Aorta (tissue), 5 donors: ENCODE measurements at regions not wholly inside any gene's neighbourhood (a gene's known extent, or its start where the extent isn't known, plus 50 kb on each side); places are given as distances from the start of the nearest gene placed in this dataset.

Experiments used
- ATAC-seq: fragments of 200-7000 bp; cut with Tn5 transposase; one replicate; pipeline ENCODE4 v1.9.1; 2022; ENCODE audit warnings: moderate library complexity; ENCODE audit not compliant: low FRiP score
- DNase-seq, 2 donors: peaks; one replicate each; pipeline ENCODE4 v3.0.0-alpha.2; 2020
- H3K27ac ChIP-seq, 2 donors: one replicate each; pipeline ENCODE4 v1.5.1; 2013; ENCODE audit warnings: low read length in 2 of 2, mild to moderate bottlenecking in 2 of 2, moderate library complexity in 2 of 2, control low read depth in 1 of 2, inconsistent platforms in 1 of 2, low read depth in 1 of 2
- H3K27me3 ChIP-seq, 2 donors: one replicate each; pipeline ENCODE4 v1.6.1; 2013; ENCODE audit warnings: control low read depth in 1 of 2, low read length in 1 of 2, mild to moderate bottlenecking in 1 of 2, moderate library complexity in 1 of 2; ENCODE audit not compliant: insufficient read depth in 2 of 2, control insufficient read depth in 1 of 2
- H3K36me3 ChIP-seq, 2 donors: one replicate each; pipeline ENCODE4 v1.6.1; 2013; ENCODE audit warnings: control low read depth in 1 of 2, low read length in 1 of 2, mild to moderate bottlenecking in 1 of 2; ENCODE audit not compliant: insufficient read depth in 2 of 2, control insufficient read depth in 1 of 2
- H3K4me1 ChIP-seq, 2 donors: one replicate each; pipeline ENCODE4 v1.6.1; 2013; ENCODE audit warnings: low read length in 2 of 2, control low read depth in 1 of 2, mild to moderate bottlenecking in 1 of 2, moderate library complexity in 1 of 2; ENCODE audit not compliant: insufficient read depth in 2 of 2, control insufficient read depth in 1 of 2
- H3K4me3 ChIP-seq, 2 donors: one replicate each; pipeline ENCODE4 v1.5.1; 2013; ENCODE audit warnings: low read length in 2 of 2, control low read depth in 1 of 2, mild to moderate bottlenecking in 1 of 2
- H3K9me3 ChIP-seq: one replicate; pipeline ENCODE4 v1.6.1; 2013; ENCODE audit warnings: mild to moderate bottlenecking, low read length; ENCODE audit not compliant: control insufficient read depth
- WGBS, 2 donors: extraction: QIAGEN DNeasy Blood & Tissue Kit; methylation state at CpG; one replicate each; pipeline ENCODE4 v1.1.7; 2013; 5-methylcytosine and 5-hydroxymethylcytosine counted together
- intact Hi-C, 2 donors: fragments of 100-400 bp; cut with DNase I; formaldehyde crosslinking; loops; one replicate each; pipeline versions ENCODE4 v1.14.2 to v1.15.0; 2022
- donor health status: healthy with polysubstance abuse.
- donor health status: Bipolar disorder and iron deficiency.
- donor health status: DM: no; HTN: no; CAD: no.
- donor health status: DM: no; HTN: no; CAD: no.
- donor health status: DM: yes; HTN: yes; CAD: no.

- ATAC-seq: no peak
- H3K27ac ChIP-seq: no peak overlapping the region
Observed at GRCh38 chrX:45954026-45954425, 591.2 kb downstream of the ZNF674 start.

GRCh38 chrX:45952030-45952429 is 593.2 kb downstream of the ZNF674 start:
- no peak for ATAC-seq
- 56 to 74% methylated on average over 2 of the region's 2 CpGs for WGBS, 2 donors

More at GRCh38 chrX:45954026-45954425, 591.2 kb downstream of the ZNF674 start:
- Histone ChIP-seq H3K27me3 (no peaks in the 10 kb centered on the region), H3K4me3 (no peak overlapping the region), H3K4me1 (no peaks in the 10 kb centered on the region), H3K36me3 (no peaks in the 10 kb centered on the region), H3K9me3 (no peaks in the 10 kb centered on the region)
- 37 to 39% methylated on average over 2 of the region's 2 CpGs for WGBS, 2 donors
- DNase-seq: no peak
- intact Hi-C loops: no loop called here

GRCh38 chrX:45935408-45935807 is 609.8 kb downstream of the ZNF674 start:
- ATAC-seq (no peak), DNase-seq (no peak)
- intact Hi-C loops: no loop called here

More at GRCh38 chrX:45952030-45952429, 593.2 kb downstream of the ZNF674 start:
- Histone ChIP-seq H3K4me1 (no peaks in the 10 kb centered on the region), H3K9me3 (no peaks in the 10 kb centered on the region), H3K27ac (no peak overlapping the region), H3K36me3 (no peaks in the 10 kb centered on the region), H3K4me3 (no peak overlapping the region), H3K27me3 (no peaks in the 10 kb centered on the region)
- intact Hi-C loops: no loop called here
- DNase-seq: no peak

GRCh38 chrX:45912316-45912715 is 632.9 kb downstream of the ZNF674 start:
- intact Hi-C loops: no loop called here
- Histone ChIP-seq H3K27me3 (peaks cover 0 to 2% of the 10 kb centered on the region in 2 donors), H3K27ac (no peak overlapping the region), H3K9me3 (no peaks in the 10 kb centered on the region), H3K36me3 (no peaks in the 10 kb centered on the region), H3K4me1 (no peaks in the 10 kb centered on the region), H3K4me3 (no peak overlapping the region)
- DNase-seq (no peak), ATAC-seq (no peak)
- 70 to 77% methylated on average over 3 of the region's 3 CpGs for WGBS, 2 donors

More at GRCh38 chrX:45935408-45935807, 609.8 kb downstream of the ZNF674 start:
- Histone ChIP-seq H3K9me3 (no peaks in the 10 kb centered on the region), H3K27me3 (no peaks in the 10 kb centered on the region), H3K36me3 (no peaks in the 10 kb centered on the region), H3K4me3 (no peak overlapping the region), H3K4me1 (no peaks in the 10 kb centered on the region), H3K27ac (no peak overlapping the region)

GRCh38 chrX:45907786-45908185 is 637.4 kb downstream of the ZNF674 start:
- intact Hi-C loops: no loop called here
- no peak overlapping the region for H3K4me3 ChIP-seq
- H3K36me3 ChIP-seq: no peaks in the 10 kb centered on the region
- no peaks in the 10 kb centered on the region for H3K4me1 ChIP-seq
- H3K27me3 ChIP-seq: no peaks in the 10 kb centered on the region
- DNase-seq (no peak), ATAC-seq (no peak)
- no peaks in the 10 kb centered on the region for H3K9me3 ChIP-seq
- no peak overlapping the region for H3K27ac ChIP-seq
- 46 to 75% methylated on average over 1 of the region's 1 CpG for WGBS, 2 donors

- WGBS, 2 donors: 59 to 70% methylated on average over 5 of the region's 5 CpGs
- no peak overlapping the region for H3K27ac ChIP-seq
- H3K4me3 ChIP-seq: no peak overlapping the region
- no peak for DNase-seq
- no peaks in the 10 kb centered on the region for H3K9me3 ChIP-seq
- no peak for ATAC-seq
- H3K36me3 ChIP-seq: no peaks in the 10 kb centered on the region
- H3K4me1 ChIP-seq: peaks cover 0 to 2% of the 10 kb centered on the region in 2 donors
- intact Hi-C loops: no loop called here
- no peaks in the 10 kb centered on the region for H3K27me3 ChIP-seq
Observed at GRCh38 chrX:45903781-45904201, 641.4 kb downstream of the ZNF674 start.

GRCh38 chrX:45900766-45901615 is 644.2 kb downstream of the ZNF674 start:
- no peak for DNase-seq
- peaks cover 0 to 2% of the 10 kb centered on the region in 2 donors for H3K4me1 ChIP-seq
- H3K36me3 ChIP-seq: no peaks in the 10 kb centered on the region
- no peak overlapping the region for H3K27ac ChIP-seq
- 34 to 41% methylated on average over 9 of the region's 9 CpGs for WGBS, 2 donors
- H3K4me3 ChIP-seq: no peak overlapping the region
- H3K9me3 ChIP-seq: no peaks in the 10 kb centered on the region
- intact Hi-C loops: no loop called here
- no peak for ATAC-seq
- H3K27me3 ChIP-seq: no peaks in the 10 kb centered on the region

- WGBS, 2 donors: 88 to 93% methylated on average over 4 of the region's 4 CpGs
- H3K4me3 ChIP-seq: no peak overlapping the region
- DNase-seq (no peak), ATAC-seq (no peak)
- H3K27me3 ChIP-seq: no peaks in the 10 kb centered on the region
- no peaks in the 10 kb centered on the region for H3K9me3 ChIP-seq
- intact Hi-C loops: no loop called here
- no peaks in the 10 kb centered on the region for H3K36me3 ChIP-seq
- no peaks in the 10 kb centered on the region for H3K4me1 ChIP-seq
- H3K27ac ChIP-seq: no peak overlapping the region
Observed at GRCh38 chrX:45894864-45895645, 650.2 kb downstream of the ZNF674 start.
